ENCODE measurements at regions not wholly inside any gene's neighbourhood (a gene's known extent, or its start where the extent isn't known, plus 50 kb on each side); places are given as distances from the start of the nearest gene placed in this dataset.

DNA sequence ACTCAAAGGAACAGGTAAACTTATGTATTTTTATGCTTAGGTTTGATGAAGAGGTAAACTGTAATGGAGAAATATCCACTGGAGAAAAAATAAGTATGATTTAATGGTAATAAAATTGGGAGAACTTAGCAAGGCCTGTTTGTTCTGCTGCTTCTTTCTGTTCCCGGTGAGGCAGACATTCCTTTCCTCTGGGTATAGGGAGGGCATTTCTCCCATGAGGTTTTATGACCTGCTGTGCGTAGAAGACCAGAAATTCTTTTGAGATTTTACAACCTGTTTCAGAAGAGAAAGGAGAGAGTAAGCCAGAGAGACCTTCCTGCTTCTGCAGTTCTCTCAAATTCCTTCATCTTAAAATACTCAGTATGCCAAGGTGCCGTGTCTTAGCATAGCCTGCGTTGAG is 139.4 kb upstream of the RMST start:
- no peak for DNase-seq (ENCODE audit: low read depth in 2 of 2)

DNA sequence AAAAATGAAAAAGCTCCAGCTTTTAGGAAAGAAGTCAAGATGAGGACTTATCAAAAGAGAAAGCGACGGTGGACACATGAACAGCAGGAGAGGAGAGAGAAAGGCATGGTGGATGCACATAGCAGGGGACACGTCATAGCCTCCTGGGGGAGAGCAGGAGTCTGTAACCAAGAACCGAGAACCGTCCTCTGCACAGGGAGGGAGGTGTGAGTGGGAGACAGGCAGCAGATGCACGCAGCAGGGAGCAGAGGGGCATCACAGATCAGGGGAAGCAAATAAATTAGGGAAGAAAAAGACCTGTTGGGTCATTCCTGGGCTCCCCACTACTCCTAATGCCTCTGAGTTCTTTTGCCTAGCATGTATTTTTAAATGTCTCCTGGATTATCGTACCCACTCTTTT is 138.1 kb upstream of the RMST start:
- no peak for DNase-seq (ENCODE audit: low read depth in 2 of 2)

DNA sequence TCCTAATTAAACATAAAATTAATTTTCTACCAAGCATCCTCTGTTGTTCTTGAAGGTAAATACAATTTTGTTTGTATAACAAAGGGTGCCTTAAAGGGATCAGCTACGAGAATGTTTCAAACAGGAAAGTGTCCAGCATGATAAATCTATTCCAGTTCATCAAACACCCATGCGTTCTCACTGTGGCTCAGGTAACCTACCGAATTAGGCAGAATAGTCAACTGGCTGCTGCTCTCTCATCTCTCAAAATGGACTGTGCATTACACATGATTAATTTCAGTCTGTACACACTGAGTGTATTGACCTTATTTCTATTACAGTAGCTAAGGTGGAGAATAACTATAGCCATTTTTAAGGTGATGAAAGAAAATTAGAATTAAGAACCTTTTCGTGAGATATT is 127.5 kb upstream of the RMST start:
- DNase-seq (ENCODE audit: low read depth in 2 of 2) = no peak

DNA sequence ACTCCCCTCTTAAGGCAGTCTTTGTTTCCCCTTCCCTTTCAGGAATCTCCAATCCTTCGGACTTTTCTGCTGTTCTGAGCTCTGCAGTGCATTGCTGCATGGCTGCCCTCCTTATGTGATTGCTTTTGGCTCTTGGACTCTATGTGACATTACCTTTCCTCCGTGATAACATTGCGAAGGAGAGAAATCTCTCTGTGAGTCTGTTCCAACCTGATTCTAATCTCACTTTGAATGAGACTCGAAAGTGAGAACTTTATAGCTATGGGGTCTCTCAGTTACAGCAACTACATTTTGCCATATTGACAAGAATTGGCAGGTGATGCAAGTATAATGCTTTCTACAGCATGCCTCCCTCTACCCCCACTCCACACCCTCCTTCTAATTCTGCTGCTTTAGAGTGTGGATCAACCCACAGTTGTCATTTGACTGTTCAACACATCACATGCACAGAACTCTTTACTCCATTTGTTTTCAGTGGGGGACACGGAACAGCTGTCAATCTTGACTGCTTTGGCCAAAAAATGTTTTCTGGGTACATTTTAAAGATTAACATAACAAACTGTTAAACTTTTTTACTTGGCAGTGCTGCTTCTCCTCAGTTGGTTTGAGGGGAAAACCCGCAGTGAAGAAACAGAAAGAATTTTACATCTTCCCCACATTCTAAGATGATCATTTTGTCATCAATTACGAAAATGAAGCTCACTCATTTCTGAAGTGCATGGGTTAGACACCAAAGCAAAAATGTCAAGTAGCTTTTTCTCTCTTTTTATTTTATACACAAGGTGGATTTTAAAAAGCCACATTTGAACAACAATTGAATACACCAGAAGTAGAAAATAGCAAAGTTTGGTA is 125.5 kb upstream of the RMST start:
- no peak for DNase-seq (ENCODE audit: low read depth in 2 of 2)

DNA sequence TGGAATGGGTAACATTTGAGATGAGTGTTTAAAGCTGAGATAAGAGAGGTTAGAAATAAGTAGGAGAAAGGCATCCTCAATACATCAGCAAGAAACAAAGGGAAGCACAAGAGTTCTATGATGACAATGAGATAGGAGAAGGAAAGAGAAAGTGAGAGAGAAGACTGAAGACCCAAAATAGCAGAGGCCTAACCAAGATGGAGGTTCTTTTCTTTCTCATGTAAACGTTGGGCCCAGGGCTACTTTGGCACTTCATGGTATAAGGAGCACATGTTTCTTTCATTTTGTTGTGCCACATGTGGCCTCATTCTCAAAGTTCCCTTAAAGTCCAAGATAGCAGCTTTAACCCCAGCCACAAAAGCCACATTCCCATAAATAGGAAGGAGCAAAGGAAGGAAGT is 120.5 kb upstream of the RMST start:
- no peak for DNase-seq (ENCODE audit: low read depth in 2 of 2)

DNA sequence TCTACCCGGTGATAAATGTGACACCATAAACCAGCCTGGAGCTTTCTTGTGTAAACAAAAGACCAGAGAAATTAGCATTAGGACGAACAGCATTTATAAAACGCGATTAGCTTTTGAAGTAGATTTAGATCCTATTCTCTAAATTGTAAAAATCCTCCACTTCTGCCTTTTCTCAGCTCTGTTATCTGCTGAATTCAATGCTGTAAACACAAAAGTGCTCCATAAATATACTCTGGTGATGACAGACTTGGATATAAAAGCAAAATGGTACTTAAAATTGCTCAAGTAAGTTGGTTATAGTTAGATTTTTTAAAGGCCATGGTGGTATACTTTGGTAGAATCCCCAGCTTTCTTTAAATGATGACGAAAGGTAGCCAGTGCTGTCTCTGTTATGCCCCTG is 114.6 kb upstream of the RMST start:
- DNase-seq (ENCODE audit: low read depth in 2 of 2) = no peak

DNA sequence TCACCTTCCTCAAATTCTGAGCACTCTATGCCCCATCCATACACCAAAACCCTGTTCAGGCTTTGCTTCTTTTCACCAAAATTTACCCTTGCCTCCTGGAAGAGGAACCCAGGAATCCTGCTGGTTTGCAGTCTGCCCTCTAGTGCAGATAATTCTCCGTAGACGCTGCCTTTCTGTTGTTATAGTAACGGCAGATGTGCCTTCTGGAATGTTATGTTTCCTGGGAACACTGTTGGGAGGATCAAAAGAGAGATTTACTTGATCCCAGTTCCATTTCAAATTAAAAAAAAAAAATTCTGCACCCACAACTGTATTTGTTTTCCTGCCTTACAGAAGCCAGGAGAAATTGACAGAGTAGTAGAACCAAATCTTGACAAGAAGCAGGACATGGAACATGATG is 104.2 kb upstream of the RMST start:
- DNase-seq (ENCODE audit: low read depth in 2 of 2) = no peak

DNA sequence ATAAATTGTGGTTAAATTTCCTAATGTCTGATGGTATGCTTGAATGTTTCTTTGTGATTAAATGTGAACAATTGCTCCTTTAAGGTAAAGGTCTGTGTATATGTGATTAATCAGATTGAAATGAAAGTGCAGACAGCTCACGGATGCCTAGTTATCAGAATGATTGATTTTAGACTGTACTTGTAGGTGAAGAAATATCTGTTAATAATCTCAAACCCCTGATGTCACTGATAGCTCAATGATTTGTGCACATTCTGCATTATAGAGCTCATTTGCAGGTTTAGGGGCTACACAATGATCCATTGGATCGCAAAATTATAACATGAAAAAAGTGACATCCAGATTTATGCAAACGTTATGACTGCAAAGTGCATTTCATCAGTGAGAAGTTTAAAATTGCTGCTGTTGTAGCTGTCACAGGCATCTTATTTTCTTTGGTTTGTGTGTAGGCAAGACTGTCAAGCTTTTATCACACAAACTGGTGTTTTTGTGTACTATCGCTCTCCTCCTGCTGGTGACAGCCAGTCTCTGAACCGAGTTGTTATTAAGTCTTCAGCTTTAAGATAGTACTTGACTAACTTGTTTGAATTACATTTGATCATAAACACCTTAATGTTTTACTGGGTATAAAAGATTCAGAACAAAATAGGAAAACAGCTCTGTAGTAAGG is 103.4 kb upstream of the RMST start:
- DNase-seq (ENCODE audit: low read depth in 2 of 2) = no peak

DNA sequence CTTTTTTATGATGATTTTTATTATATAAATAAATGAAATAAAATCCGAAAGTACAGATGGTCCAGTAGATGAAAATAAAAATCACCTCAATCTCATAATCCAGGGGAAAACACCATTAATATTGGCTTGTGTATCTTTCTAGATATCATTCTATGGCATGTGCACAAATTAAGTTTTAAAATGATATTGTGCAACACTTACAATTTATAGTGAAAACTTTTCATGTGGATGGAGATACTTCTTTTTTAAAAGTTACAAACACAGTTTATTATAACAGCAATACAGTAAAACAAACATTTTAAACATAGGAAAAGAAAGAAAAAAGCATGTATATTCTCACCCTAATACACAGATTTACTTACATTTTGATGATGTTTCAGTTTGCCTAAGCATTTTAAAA is 98.9 kb upstream of the RMST start:
- no peak for DNase-seq (ENCODE audit: low read depth in 2 of 2)

DNA sequence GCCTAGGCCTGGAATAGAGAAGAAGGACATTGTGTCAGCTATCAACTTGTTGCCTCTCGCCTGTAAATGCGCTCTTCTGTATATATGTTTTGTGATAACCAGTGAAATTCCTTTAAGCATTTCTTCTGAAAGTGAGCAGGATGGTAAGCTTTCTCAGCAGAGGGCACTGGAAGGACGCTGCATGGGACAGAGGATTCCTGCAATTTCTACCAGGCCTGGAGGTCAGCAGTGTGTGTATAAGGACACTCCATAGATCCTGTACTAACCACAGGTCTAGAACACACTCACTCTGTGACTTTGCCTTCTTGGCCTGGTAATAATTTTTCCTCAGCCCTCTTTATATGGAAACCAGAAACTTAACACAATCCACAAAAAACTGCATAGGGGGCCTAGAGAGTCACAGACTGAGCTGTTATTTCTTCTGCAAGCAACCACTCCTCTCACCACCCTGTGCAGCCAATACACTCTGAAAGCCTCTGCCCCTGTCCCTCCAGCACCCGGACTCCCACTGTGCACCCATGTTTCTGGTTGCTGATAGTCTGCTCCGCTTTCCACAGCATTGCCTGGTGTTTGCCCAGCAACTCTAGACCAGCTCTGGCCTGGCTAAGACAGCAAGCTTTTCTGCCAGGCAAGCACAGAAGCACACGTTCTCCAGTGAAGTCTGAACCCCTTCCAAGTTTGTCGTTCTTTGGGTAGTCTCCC is 94.0 kb upstream of the RMST start:
- no peak for DNase-seq (ENCODE audit: low read depth in 2 of 2)

DNA sequence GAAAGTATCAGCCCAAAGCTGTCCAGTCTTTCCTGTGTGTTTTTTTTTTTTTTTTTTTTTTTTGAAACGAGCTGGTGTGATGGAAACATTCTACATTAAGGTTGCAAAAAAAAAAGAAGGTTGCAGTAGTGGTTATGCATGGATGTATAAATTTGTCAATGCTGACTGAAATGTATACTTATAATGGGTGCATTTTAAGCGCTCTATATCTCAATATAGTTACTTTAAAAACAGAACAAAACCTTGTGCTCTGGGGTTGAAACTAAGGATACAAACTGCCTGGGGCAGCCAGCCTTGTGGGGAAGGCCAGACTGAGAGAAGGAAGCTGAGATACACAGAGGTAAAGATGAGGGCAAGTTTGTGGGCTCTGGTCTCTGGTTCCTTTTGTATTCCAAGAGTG is 87.3 kb upstream of the RMST start:
- no peak for DNase-seq (ENCODE audit: low read depth in 2 of 2)

DNA sequence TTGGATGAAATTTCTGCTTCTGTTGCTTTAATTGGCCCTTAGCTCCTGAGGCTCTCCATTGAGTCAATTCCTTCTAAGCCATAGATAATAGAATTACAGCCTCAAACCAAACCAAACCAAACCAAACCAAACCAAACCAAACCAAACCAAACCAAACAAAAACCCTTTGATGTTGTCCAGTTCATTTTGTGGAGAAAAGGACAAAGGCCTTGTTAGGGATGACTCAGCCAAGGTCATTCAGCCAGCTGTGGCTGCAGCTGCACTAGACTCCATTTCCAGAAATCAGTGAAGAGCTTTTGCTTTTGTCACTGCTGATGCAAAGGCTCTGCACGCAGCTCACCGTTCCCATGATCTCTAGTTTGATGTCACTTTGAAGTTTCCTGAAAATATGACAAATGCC is 82.2 kb upstream of the RMST start:
- no peak for DNase-seq (ENCODE audit: low read depth in 2 of 2)

DNA sequence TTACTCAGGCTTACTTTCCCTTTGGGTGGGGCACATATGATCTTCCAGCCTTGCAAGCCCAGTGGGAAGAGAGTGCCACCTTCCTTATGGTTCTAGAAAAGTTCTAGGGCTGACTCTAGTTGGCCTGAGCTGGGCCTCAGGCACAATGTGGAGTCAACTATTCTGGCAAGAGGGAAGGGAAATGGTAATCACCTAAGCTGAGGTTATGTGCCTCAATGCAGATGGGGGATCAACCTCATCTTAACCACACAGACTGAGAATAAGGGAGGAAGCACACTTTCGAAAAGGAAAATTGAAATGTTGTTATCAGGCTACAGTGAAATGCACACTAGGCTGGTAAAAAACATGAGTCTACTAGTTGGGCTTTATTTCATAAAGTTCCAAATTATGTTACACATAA is 77.5 kb upstream of the RMST start:
- DNase-seq (ENCODE audit: low read depth in 2 of 2) = no peak

DNA sequence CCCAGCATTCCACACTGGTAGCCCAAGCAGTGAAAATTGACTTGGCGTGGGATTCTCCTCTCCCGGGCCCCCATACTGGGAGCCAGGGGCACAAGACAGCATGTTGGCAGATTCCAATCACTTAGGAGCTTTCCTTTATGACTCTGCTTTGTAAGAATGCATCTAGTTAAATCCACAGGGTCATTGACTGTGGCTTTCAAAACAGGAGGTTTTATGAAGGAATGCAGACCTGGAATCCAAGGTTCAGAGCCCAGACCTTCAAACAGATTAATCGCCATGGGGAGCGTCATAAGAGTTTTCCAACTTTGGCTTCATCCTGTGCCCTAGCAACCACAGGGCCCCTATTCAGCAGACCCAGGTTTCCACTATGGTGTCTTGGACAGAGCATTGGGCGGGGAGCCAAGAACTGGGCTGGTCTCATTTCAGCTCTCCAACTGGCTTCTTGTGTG is 76.4 kb upstream of the RMST start:
- DNase-seq (ENCODE audit: low read depth in 2 of 2) = no peak

DNA sequence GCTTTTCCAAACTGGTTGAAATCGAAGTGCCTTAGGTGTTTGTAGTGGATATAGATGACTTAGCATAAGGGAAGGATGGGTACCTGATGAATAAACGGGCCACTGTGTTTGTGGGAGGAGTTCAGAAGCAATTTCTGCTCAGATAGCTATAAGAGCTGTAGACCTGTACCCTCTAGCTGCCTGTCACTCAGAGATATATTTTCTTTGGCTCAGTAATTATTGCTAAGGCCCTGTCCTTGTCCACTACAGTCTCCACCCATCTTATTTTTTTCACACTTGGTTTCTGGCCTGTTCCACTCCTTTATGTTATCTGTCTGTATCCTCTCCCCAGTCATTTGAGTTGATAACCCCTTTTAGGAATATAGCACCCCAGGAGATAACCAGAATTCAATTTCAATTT is 74.8 kb upstream of the RMST start:
- no peak for DNase-seq (ENCODE audit: low read depth in 2 of 2)

DNA sequence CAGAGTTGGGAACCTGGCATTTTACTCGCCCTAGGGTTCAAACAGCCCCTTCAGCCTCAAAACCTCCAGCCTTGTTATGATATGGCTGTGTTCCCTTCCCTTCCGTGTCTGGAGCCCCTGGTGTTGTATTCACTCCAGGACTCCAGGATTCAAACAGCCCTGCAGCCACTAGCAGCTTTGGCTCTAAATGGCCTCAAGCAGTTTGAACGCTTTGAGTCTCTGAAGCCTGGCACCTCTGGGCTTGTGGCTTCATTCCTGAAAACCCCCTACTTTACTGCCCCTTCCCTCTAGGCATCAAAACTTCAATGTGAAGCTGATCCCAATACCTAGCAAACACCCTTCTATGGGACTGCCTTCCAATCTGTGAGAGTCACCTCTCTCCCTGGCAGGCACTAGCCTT is 67.9 kb upstream of the RMST start:
- DNase-seq (ENCODE audit: low read depth in 2 of 2) = no peak

DNA sequence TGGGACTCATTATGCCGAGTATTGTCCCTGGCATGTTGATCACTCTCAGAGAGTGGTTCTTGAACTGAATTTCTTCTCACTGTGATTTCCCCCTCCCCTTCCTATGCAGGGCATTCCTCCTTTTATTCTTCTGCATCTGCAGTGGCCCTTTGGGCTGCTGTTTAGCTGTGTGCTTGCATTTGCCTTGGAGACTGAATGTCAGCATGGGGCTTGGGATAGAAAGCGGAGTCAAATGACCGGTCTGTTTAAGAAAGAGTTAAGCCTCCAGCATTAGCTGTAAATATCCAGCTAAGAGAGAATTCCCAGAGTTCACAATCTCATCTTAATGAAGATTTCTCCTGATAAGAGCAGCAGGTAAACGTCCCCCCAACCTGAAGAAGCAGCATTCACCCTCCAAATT is 65.6 kb upstream of the RMST start:
- DNase-seq (ENCODE audit: low read depth in 2 of 2) = no peak

DNA sequence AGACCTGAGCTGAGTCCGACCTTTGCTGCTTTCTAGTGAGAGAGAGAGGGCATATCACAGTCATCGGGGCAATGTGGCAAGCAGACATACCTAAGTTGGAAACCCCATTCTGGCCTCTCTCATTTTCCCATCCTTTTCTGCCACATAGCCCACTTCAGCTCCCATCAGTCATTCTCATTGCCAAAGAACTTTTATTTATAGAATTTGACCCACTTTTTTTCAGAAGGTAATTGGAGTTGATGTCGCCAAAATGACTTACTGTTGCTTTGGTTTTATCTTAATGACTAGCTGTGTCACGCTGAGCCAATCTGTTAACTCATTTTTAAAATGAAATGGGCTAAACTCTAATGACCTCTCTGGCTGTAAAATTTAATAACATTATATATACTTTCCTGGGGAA is 63.9 kb upstream of the RMST start:
- no peak for DNase-seq (ENCODE audit: low read depth in 2 of 2)

DNA sequence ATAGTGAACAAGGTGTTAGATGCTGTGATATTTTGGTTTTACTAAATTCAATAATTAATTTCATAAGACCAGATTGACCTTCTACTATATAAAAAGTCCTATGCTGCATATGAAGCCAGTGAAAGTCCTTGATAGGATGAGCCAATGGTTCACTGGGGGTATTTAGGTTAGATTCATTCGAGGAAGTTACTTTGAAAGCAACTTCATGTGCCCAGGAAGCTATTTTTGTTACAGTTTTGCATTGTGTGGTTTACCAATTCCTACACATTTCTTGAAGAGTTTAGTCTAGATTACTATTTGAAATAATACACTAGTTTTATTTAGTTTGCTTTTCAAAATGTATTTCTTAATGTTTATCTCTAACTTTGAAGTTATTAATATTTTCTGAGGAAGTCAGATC is 58.5 kb upstream of the RMST start:
- no peak for DNase-seq (ENCODE audit: low read depth in 2 of 2)

DNA sequence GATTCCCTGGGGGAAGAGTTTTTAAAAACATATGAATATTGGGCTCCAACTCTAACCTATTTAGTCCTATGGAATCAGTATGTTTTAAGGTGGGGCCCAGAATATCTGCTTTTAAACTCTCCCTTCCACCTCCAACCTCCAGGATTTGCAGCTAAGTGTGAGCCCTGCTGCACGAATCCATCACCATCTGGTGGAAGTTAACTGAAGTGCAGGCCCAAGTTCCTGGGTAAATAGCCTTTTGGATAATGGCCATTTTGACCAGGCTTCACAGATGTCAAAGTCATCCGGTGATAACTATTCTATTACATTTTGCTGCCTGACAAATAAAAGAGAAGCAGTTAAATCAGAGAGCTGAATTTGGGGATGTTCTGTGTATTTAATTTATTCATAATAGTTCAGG is 58.1 kb upstream of the RMST start:
- peak; percentile 22 to 24 for DNase-seq (ENCODE audit: low read depth in 2 of 2)

DNA sequence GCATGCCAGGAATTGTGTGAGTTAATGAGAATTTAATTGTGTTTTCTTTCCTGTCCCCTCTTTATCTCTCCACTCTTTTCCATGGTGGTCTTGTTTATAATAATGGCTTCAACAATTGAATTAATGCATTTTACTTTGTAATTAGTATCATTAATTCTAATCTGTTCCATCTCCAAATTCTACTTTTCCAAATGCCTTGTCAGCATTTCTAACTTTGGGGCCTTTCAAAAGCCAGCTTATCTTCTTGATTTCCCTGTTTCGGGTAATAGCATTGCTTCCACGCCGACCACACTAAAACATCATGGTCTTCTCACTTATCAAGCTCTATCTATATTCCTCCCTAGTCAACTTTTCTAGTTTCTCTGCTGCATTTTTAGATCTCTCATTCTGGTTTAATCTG is 54.2 kb upstream of the RMST start:
- no peak for DNase-seq (ENCODE audit: low read depth in 2 of 2)

DNA sequence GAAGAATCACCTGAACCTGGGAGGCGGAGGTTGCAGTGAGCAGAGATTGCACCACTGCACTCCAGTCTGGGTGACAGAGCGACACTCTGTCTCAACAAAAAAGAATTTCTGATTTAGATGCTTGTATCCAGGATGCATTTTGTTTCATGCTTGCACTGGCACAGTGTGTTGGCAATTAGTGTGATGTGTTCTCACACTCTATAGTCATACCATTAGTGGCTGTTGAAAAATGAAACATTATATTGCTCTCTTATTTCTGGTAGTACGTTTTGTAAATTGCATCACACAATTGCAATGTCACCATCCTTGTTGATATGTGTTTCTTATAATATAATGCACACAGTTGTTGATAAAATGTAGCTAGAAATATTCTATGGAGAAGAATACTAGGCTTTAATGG is 51.3 kb upstream of the RMST start:
- DNase-seq (ENCODE audit: low read depth in 2 of 2) = no peak
